ENCODE measurements at regions not wholly inside any gene's neighbourhood (a gene's known extent, or its start where the extent isn't known, plus 50 kb on each side); places are given as distances from the start of the nearest gene placed in this dataset.

- TF ChIP-seq ZNF133 (tag by site-specific recombination; IDR thresholded peaks at IDR 0.05) (no peak), KLF10 (tag by site-specific recombination; IDR thresholded peaks at IDR 0.05) (no peak), ZNF266 (tag by site-specific recombination; IDR thresholded peaks at IDR 0.05; ENCODE audit: low read depth) (no peak), REST (tag by site-specific recombination; IDR thresholded peaks at IDR 0.05) (no peak), KLF16 (tag by site-specific recombination; IDR thresholded peaks at IDR 0.05) (no peak), ZNF37A (tag by site-specific recombination; IDR thresholded peaks at IDR 0.05) (no peak), PATZ1 (tag by site-specific recombination; IDR thresholded peaks at IDR 0.05) (no peak)
These were observed 366.5 kb downstream of the DSC3 start (continued) for GRCh38 chr18:30676053-30676480.

GRCh38 chr18:30675493-30675892, 367.0 kb downstream of the DSC3 start:
- no peaks in the 10 kb centered on the region for H3K9me3 ChIP-seq (ENCODE audit: control insufficient read depth, insufficient read depth, low read depth, low read length)
- no peak overlapping the region for H3K4me3 ChIP-seq (ENCODE audit: low read depth, low read length)
- no peaks in the 10 kb centered on the region for H3K4me1 ChIP-seq (ENCODE audit: control insufficient read depth, insufficient read depth, low read length)
- ChIA-PET CTCF (no interaction called here), POLR2A (no interaction called here)
- H3K36me3 ChIP-seq (ENCODE audit: control insufficient read depth in 2 of 2, insufficient read depth in 1 of 2, low read length in 2 of 2) = no peaks in the 10 kb centered on the region
- H3K27ac ChIP-seq (ENCODE audit: extremely low read depth, low read depth, low read length) = no peak overlapping the region
- TF ChIP-seq RBAK (tag by site-specific recombination; IDR thresholded peaks at IDR 0.05) (no peak), KLF17 (tag by site-specific recombination; IDR thresholded peaks at IDR 0.05) (no peak), IKZF3 (tag by site-specific recombination; IDR thresholded peaks at IDR 0.05) (no peak), ZSCAN23 (tag by site-specific recombination; IDR thresholded peaks at IDR 0.05) (no peak), ZNF664 (tag by site-specific recombination; IDR thresholded peaks at IDR 0.05) (no peak), ZNF274 (IDR thresholded peaks at IDR 0.05; ENCODE audit: low read length) (no peak), ZNF274 (tag by site-specific recombination; IDR thresholded peaks at IDR 0.05; ENCODE audit: borderline replicate concordance) (no peak), PRDM4 (tag by site-specific recombination; IDR thresholded peaks at IDR 0.05) (no peak), ZNF292 (tag by site-specific recombination; IDR thresholded peaks at IDR 0.05; ENCODE audit: borderline replicate concordance, low read depth) (no peak), ZNF221 (tag by site-specific recombination; IDR thresholded peaks at IDR 0.05; ENCODE audit: borderline replicate concordance) (no peak), ZSCAN18 (tag by site-specific recombination; IDR thresholded peaks at IDR 0.05) (no peak), ZSCAN5A (tag by site-specific recombination; IDR thresholded peaks at IDR 0.05) (no peak), ZNF280D (tag by site-specific recombination; IDR thresholded peaks at IDR 0.05) (no peak), ZNF747 (tag by site-specific recombination; IDR thresholded peaks at IDR 0.05) (no peak)
